ENCODE measurements at regions not wholly inside any gene's neighbourhood (a gene's known extent, or its start where the extent isn't known, plus 50 kb on each side); places are given as distances from the start of the nearest gene placed in this dataset.

DNA sequence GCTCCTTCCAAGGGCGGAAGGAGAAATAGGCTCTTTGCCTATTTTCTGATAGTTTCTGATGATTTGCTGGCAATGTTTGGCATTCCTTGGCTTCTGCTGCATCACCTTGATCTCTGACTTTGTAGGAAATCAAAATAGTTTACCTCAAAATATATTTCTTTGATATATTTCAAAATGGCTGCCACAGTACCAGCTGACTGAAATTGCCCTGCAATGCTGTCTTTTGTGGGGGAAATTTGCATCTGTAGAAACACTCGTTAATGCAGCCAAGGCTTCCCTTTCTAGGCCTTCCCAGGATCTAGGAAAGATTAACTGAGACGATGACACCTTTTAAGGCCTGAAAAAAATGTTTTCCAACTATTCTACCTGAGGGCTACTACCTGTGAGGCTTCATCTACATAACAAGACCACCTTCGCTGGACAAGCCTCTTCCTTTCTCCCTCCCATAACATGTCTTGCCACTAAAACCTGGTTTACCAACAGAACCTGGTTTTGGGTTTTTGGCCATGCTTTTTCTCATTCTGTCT, 212.8 kb upstream of the SSTR1 start:
- no peak for ATAC-seq (ENCODE audit: low FRiP score in 2 of 2)
- Histone ChIP-seq H3K27me3 (no peaks in the 10 kb centered on the region), H3K27ac (no peak overlapping the region), H3K4me1 (no peaks in the 10 kb centered on the region), H3K36me3 (no peaks in the 10 kb centered on the region), H3K4me3 (no peak overlapping the region), H3K9me3 (no peaks in the 10 kb centered on the region)
- no peak for TF ChIP-seq EP300 (IDR thresholded peaks at IDR 0.05)
- TF ChIP-seq, protein P1, sequence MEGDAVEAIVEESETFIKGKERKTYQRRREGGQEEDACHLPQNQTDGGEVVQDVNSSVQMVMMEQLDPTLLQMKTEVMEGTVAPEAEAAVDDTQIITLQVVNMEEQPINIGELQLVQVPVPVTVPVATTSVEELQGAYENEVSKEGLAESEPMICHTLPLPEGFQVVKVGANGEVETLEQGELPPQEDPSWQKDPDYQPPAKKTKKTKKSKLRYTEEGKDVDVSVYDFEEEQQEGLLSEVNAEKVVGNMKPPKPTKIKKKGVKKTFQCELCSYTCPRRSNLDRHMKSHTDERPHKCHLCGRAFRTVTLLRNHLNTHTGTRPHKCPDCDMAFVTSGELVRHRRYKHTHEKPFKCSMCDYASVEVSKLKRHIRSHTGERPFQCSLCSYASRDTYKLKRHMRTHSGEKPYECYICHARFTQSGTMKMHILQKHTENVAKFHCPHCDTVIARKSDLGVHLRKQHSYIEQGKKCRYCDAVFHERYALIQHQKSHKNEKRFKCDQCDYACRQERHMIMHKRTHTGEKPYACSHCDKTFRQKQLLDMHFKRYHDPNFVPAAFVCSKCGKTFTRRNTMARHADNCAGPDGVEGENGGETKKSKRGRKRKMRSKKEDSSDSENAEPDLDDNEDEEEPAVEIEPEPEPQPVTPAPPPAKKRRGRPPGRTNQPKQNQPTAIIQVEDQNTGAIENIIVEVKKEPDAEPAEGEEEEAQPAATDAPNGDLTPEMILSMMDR (IDR thresholded peaks at IDR 0.05) = no peak
- no peak for TF ChIP-seq POLR2A (IDR thresholded peaks at IDR 0.05)
- TF ChIP-seq POLR2AphosphoS5 (IDR thresholded peaks at IDR 0.05) = no peak
- 90 to 93% methylated on average over 4 of the region's 4 CpGs for whole genome bisulfite sequencing, 2 donors
- no peak for DNase-seq

GRCh38 chr14:37997017-37997416, 210.7 kb upstream of the SSTR1 start:
- Histone ChIP-seq H3K4me3 (no peak overlapping the region), H3K36me3 (no peaks in the 10 kb centered on the region), H3K27me3 (no peaks in the 10 kb centered on the region), H3K4me1 (no peaks in the 10 kb centered on the region), H3K27ac (no peak overlapping the region), H3K9me3 (no peaks in the 10 kb centered on the region)
- DNase-seq = no peak
- 91 to 97% methylated on average over 3 of the region's 3 CpGs for WGBS, 2 donors
- ATAC-seq (ENCODE audit: low FRiP score in 2 of 2) = no peak
- TF ChIP-seq EP300 (IDR thresholded peaks at IDR 0.05) (no peak), POLR2AphosphoS5 (IDR thresholded peaks at IDR 0.05) (no peak), POLR2A (IDR thresholded peaks at IDR 0.05) (no peak)
- TF ChIP-seq, protein P1 (IDR thresholded peaks at IDR 0.05) = no peak

DNA sequence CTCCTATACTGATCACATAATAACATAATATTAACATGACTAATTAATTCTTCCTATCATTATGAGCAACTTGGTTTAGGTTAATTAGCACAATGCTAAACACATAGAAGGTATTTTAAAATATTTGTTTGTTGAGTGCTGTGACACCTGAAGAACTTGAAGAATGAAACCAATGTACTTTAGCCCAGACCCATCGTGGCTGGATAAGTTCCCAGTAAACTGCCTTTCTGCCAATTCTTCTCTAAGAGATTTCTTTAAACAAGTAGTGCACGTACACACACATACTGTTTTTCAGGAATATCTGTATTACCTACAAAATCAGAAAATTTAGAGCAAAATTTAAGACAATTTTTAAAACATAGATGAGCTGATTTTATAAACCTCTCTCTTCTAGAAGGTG, 207.4 kb upstream of the SSTR1 start:
- 48 to 52% methylated on average over 2 of the region's 2 CpGs for WGBS, 2 donors
- Histone ChIP-seq H3K36me3 (no peaks in the 10 kb centered on the region), H3K27me3 (no peaks in the 10 kb centered on the region), H3K4me1 (no peaks in the 10 kb centered on the region), H3K9me3 (no peaks in the 10 kb centered on the region), H3K27ac (no peak overlapping the region), H3K4me3 (no peak overlapping the region)
- no peak for ATAC-seq (ENCODE audit: low FRiP score in 2 of 2)
- TF ChIP-seq POLR2A (IDR thresholded peaks at IDR 0.05) (no peak), POLR2AphosphoS5 (IDR thresholded peaks at IDR 0.05) (no peak), EP300 (IDR thresholded peaks at IDR 0.05) (no peak)
- TF ChIP-seq, protein P1 (IDR thresholded peaks at IDR 0.05) = no peak
- DNase-seq = no peak

DNA sequence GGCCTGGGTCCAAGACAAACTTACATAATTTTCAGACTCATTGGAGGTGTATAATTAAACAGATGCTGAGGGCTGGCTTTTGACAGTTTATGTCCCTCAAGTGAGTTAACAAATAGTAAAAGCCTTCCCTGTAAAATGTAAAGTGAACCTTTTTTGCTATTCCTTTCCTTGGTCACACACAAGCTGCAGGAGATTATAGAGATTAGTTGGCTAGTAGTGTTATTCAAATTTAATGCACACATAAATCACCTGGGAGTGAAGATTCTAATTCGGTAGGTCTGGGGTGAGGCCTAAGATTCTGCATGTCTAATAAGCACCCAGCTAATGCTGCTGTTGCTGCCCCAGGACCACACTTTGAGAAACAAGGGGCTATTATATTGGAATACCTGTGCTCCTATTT, 206.2 kb upstream of the SSTR1 start:
- ATAC-seq (ENCODE audit: low FRiP score in 2 of 2) (no peak), DNase-seq (no peak)
- no peak overlapping the region for H3K4me3 ChIP-seq
- no peak overlapping the region for H3K27ac ChIP-seq
- 88 to 90% methylated on average over 1 of the region's 1 CpG for WGBS, 2 donors
- no peaks in the 10 kb centered on the region for H3K9me3 ChIP-seq
- H3K27me3 ChIP-seq = no peaks in the 10 kb centered on the region
- TF ChIP-seq EP300 (IDR thresholded peaks at IDR 0.05) (no peak), POLR2AphosphoS5 (IDR thresholded peaks at IDR 0.05) (no peak), POLR2A (IDR thresholded peaks at IDR 0.05) (no peak)
- TF ChIP-seq, protein P1 (IDR thresholded peaks at IDR 0.05) = no peak
- H3K4me1 ChIP-seq = no peaks in the 10 kb centered on the region
- no peaks in the 10 kb centered on the region for H3K36me3 ChIP-seq

Measured in upper lobe of left lung (tissue), 6 donors.